K562 (cell line): ENCODE measurements at regions not wholly inside any gene's neighbourhood (a gene's known extent, or its start where the extent isn't known, plus 50 kb on each side); places are given as distances from the start of the nearest gene placed in this dataset.

Experiments
- ATAC-seq: fragments of 200-7000 bp; cut with Tn5 transposase; 3 replicates; pipeline ENCODE4 v1.9.1; 2020; ENCODE audit warnings: moderate library complexity
- BruUV-seq: library from RNA; stranded (reverse); fragments of 400-500 nt; replicated peaks from 2 replicates; lab custom pipeline; 2021; lab: Mats Ljungman, UMichigan
- CTCF ChIA-PET: fragments of 300-600 bp; formaldehyde crosslinking; extraction: SDS; loops from one replicate; lab custom pipeline; 2021; ENCODE audit warnings: low intra/inter-chr PET ratio; lab: Yijun Ruan, JAX
- POLR2A ChIA-PET: fragments of 300-600, 350-650 bp; sonication (Branson Sonifier 250); formaldehyde crosslinking; extraction: SDS; loops from one replicate; lab custom pipeline; 2021; ENCODE audit warnings: antibody characterized with exemption, inconsistent platforms; lab: Yijun Ruan, JAX
- DNase-seq, 4 experiments: peaks; one replicate each; pipeline versions ENCODE4 v3.0.0 to v3.0.0-alpha.2; 2011 to 2018; ENCODE audit warnings: low spot score in 3 of 4, mixed read lengths in 3 of 4; ENCODE audit errors: extremely low read depth in 1 of 4
- FAIRE-seq: peaks from 2 replicates; lab custom pipeline; 2011; peaks lifted over from hg19 to GRCh38; lab: Jason Lieb, UNC
- H2AFZ ChIP-seq: 2 replicates; pipeline ENCODE4 v1.6.0; 2011; ENCODE audit warnings: low read depth, low read length, control low read depth, inconsistent platforms
- H3K27ac ChIP-seq: fragments of 200-600 bp; 3 replicates; pipeline ENCODE4 v1.8.0; 2011; ENCODE audit warnings: low read depth, mild to moderate bottlenecking, control low read depth, inconsistent platforms, low read length, moderate library complexity, mixed read lengths; ENCODE audit errors: extremely low read depth
- H3K27me3 ChIP-seq, 2 experiments: fragments of 300-600 bp in 1 of 2; 2 replicates in 1 of 2; 3 replicates in 1 of 2; pipeline versions ENCODE4 v1.6.0 to v1.8.0; 2011; ENCODE audit warnings: inconsistent platforms in 2 of 2, low read length in 2 of 2, mild to moderate bottlenecking in 1 of 2, mixed read lengths in 1 of 2, moderate library complexity in 1 of 2; ENCODE audit not compliant: control insufficient read depth in 2 of 2, insufficient read depth in 2 of 2
- H3K36me3 ChIP-seq: fragments of 300-600 bp; 3 replicates; pipeline ENCODE4 v1.8.0; 2011; ENCODE audit warnings: mild to moderate bottlenecking, low read length, inconsistent platforms; ENCODE audit not compliant: control insufficient read depth, insufficient read depth
- H3K4me1 ChIP-seq, 2 experiments: fragments of 200-600 bp in 1 of 2; replicated peaks in 1 of 2; 2 replicates in 1 of 2; 3 replicates in 1 of 2; pipeline versions ENCODE4 v1.5.1 to v1.8.0; 2011; ENCODE audit warnings: inconsistent platforms in 2 of 2, low read length in 2 of 2, mild to moderate bottlenecking in 1 of 2, mixed read lengths in 1 of 2, moderate library complexity in 1 of 2; ENCODE audit not compliant: control insufficient read depth in 2 of 2, insufficient read depth in 2 of 2
- H3K4me2 ChIP-seq: 2 replicates; pipeline ENCODE4 v1.6.1; 2011; ENCODE audit warnings: low read length, control low read depth, inconsistent platforms, mixed read lengths; ENCODE audit not compliant: insufficient read depth
- H3K4me3 ChIP-seq: fragments of 200-600 bp; sonication (generic), shearing (Covaris generic); 2 replicates; pipeline ENCODE4 v1.5.1; 2016; ENCODE audit warnings: control low read depth, inconsistent platforms
- H3K79me2 ChIP-seq: fragments of 200-600 bp; 3 replicates; pipeline ENCODE4 v1.8.0; 2011; ENCODE audit warnings: low read length, inconsistent platforms; ENCODE audit not compliant: control insufficient read depth, insufficient read depth
- H3K9ac ChIP-seq, 2 experiments: 2 replicates each; pipeline versions ENCODE4 v1.6.0 to v1.6.1; 2011; ENCODE audit warnings: low read depth in 2 of 2, low read length in 2 of 2, control low read depth in 1 of 2, inconsistent platforms in 1 of 2, mild to moderate bottlenecking in 1 of 2, mixed read lengths in 1 of 2; ENCODE audit not compliant: insufficient read depth in 1 of 2
- H3K9me1 ChIP-seq: one replicate; pipeline ENCODE4 v1.6.0; 2011; ENCODE audit warnings: inconsistent platforms, mild to moderate bottlenecking, low read length, moderate library complexity; ENCODE audit not compliant: control insufficient read depth, insufficient read depth
- H3K9me3 ChIP-seq: replicated peaks from 2 replicates; pipeline ENCODE4 v1.5.1; 2011; ENCODE audit warnings: low read depth, low read length, inconsistent platforms; ENCODE audit not compliant: control insufficient read depth, insufficient read depth
- H4K20me1 ChIP-seq: replicated peaks from 2 replicates; pipeline ENCODE4 v1.6.1; 2011; ENCODE audit warnings: low read length, inconsistent platforms, mixed read lengths; ENCODE audit not compliant: control insufficient read depth, insufficient read depth
- CREB3L1 ChIP-seq: fragments of 450-650 bp; IDR thresholded peaks from 2 replicates; pipeline ENCODE4 v1.6.1; 2014; ENCODE audit warnings: low read depth, mild to moderate bottlenecking, moderate library complexity, borderline replicate concordance
- DACH1 ChIP-seq: fragments of 450-650 bp; IDR thresholded peaks from 2 replicates; pipeline ENCODE4 v1.6.1; 2018; ENCODE audit not compliant: partially characterized antibody
- ELF2 ChIP-seq: fragments of 250-450 bp; sonication (Bioruptor Pico); IDR thresholded peaks from 2 replicates; pipeline ENCODE4 v1.5.0; 2021; ENCODE audit warnings: mild to moderate bottlenecking
- ETV5 ChIP-seq: sonication (generic); formaldehyde crosslinking; IDR thresholded peaks from 2 replicates; pipeline ENCODE4 v1.4.0; 2020; ENCODE audit warnings: low read depth, mild to moderate bottlenecking, missing genetic modification reagents
- FIP1L1 ChIP-seq: fragments of 200-400 bp; formaldehyde crosslinking; IDR thresholded peaks from 2 replicates; pipeline ENCODE4 v1.6.1; 2018; ENCODE audit warnings: mild to moderate bottlenecking, low read depth, low read length; ENCODE audit not compliant: poor library complexity, severe bottlenecking
- MYNN ChIP-seq, 2 experiments: sonication (generic); formaldehyde crosslinking in 1 of 2; IDR thresholded peaks; 2 replicates each; pipeline versions ENCODE4 v1.5.0 to v1.6.1; 2016 to 2020; ENCODE audit warnings: antibody characterized with exemption in 1 of 2, missing genetic modification reagents in 1 of 2
- NFATC3 ChIP-seq: fragments of 450-650 bp; IDR thresholded peaks from 2 replicates; pipeline ENCODE4 v1.6.1; 2017; ENCODE audit warnings: mild to moderate bottlenecking
- NFYB ChIP-seq: IDR thresholded peaks from 2 replicates; pipeline ENCODE4 v1.6.1; 2011; ENCODE audit warnings: mild to moderate bottlenecking, moderate library complexity; ENCODE audit not compliant: insufficient read length; ENCODE audit errors: extremely low read depth
- RFX7 ChIP-seq: fragments of 250-450 bp; sonication (Bioruptor Pico); IDR thresholded peaks from 2 replicates; pipeline ENCODE4 v1.5.1; 2021; ENCODE audit warnings: mild to moderate bottlenecking
- RNF2 ChIP-seq: sonication (generic); IDR thresholded peaks from 2 replicates; pipeline ENCODE4 v1.6.1; 2016
- TAF15 ChIP-seq: fragments of 200-400 bp; formaldehyde crosslinking; IDR thresholded peaks from 2 replicates; pipeline ENCODE4 v1.6.1; 2017; ENCODE audit warnings: mild to moderate bottlenecking, low read depth, low read length, moderate library complexity
- ZFP1 ChIP-seq: fragments of 450-650 bp; formaldehyde crosslinking; IDR thresholded peaks from 2 replicates; pipeline ENCODE4 v1.4.0; 2020; ENCODE audit warnings: mild to moderate bottlenecking, mixed read lengths
- ZNF408 ChIP-seq: fragments of 250-450 bp; sonication (Bioruptor Pico); IDR thresholded peaks from 2 replicates; pipeline ENCODE4 v1.4.0; 2020; ENCODE audit warnings: low read depth, mild to moderate bottlenecking, moderate library complexity
- ZNF586 ChIP-seq: fragments of 450-650 bp; formaldehyde crosslinking; conservative IDR thresholded peaks from 2 replicates; pipeline ENCODE4 v1.4.0; 2020; ENCODE audit warnings: mild to moderate bottlenecking, moderate library complexity
- ZNF668 ChIP-seq: fragments of 250-450 bp; sonication (Bioruptor Pico); IDR thresholded peaks from 2 replicates; pipeline ENCODE4 v1.8.0; 2022; ENCODE audit warnings: mild to moderate bottlenecking, inconsistent platforms
- ZNF699 ChIP-seq: fragments of 250-450 bp; sonication (Bioruptor Pico); IDR thresholded peaks from 2 replicates; pipeline ENCODE4 v1.8.0; 2021; ENCODE audit warnings: mild to moderate bottlenecking, moderate library complexity; ENCODE audit not compliant: insufficient replicate concordance
- WGBS: fragments of 100-300 bp; shearing (Covaris generic); methylation state at CpG from one replicate; pipeline ENCODE4 v1.1.6; 2016; ENCODE audit warnings: low coverage, mixed read lengths; ENCODE audit not compliant: insufficient coverage; ENCODE audit errors: missing lambda C conversion rate; 5-methylcytosine and 5-hydroxymethylcytosine counted together
- in situ Hi-C: fragments of 300-500 bp; cut with MboI; formaldehyde crosslinking; loops from 4 replicates; pipeline ENCODE4 v1.15.0; 2018; ENCODE audit warnings: inconsistent platforms, mixed read lengths
- intact Hi-C: fragments of 100-400 bp; cut with micrococcal nuclease; formaldehyde crosslinking; loops from 2 replicates; pipeline ENCODE4 v1.14.2; 2022

DNA sequence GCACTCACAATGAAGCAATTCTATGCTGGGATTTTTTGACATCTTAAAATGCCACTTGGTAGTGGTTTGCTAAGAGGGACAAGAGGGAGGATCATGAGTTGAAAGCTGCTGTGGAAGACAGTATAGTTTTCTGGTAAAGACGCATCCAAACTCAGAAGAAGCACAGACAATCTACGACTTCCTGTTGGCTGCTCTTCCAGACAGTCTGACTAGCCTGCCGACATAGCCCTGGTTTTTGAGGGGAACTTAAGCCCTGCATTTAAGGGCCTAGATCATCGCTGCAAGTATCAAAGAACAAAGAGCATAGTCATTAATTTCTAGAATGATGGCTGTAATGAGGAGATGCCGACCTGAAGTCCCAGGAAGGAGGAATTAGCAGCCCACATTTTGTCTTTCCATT, 99.9 kb upstream of the IKZF1 start:
- Histone ChIP-seq H3K9me3 (no peaks in the 10 kb centered on the region), H4K20me1 (no peaks in the 10 kb centered on the region), H3K4me1 (peaks cover 0 to 5% of the 10 kb centered on the region in 2 experiments; a peak in 3 of 5 replicates), H3K79me2 (no peaks in the 10 kb centered on the region), H3K36me3 (no peaks in the 10 kb centered on the region), H3K9ac (no peak overlapping the region), H3K27me3 (no peaks in the 10 kb centered on the region), H3K27ac (no peak overlapping the region), H3K4me2 (no peak overlapping the region), H2AFZ (no peak overlapping the region), H3K4me3 (no peak overlapping the region), H3K9me1 (no peaks in the 10 kb centered on the region)
- DNase-seq (no peak), ATAC-seq (no peak), FAIRE-seq (no peak)
- no TSS peak for BruUV-seq
- intact Hi-C loops (loop anchor here (2.0 kb wide), 1 partner anchor 102 kb away; no protein-coding TSS in a partner anchor), in situ Hi-C loops (loop anchor here (5.0 kb wide), 1 partner anchor 158 kb away; no protein-coding TSS in a partner anchor)
- TF ChIP-seq NFYB (no peak), ZNF408 (CRISPR knock-in tag) (no peak), ZNF699 (CRISPR knock-in tag) (no peak), ZFP1 (CRISPR knock-in tag) (no peak), ELF2 (CRISPR knock-in tag) (no peak), MYNN (IDR thresholded peaks at IDR 0.05) (no peak), MYNN (CRISPR knock-in tag; IDR thresholded peaks at IDR 0.05) (no peak), FIP1L1 (no peak), ETV5 (CRISPR knock-in tag) (no peak), RFX7 (CRISPR knock-in tag) (no peak), RNF2 (no peak), NFATC3 (no peak), CREB3L1 (no peak), ZNF668 (CRISPR knock-in tag) (no peak), TAF15 (no peak), ZNF586 (CRISPR knock-in tag) (no peak), DACH1 (no peak)
- POLR2A ChIA-PET: no interaction called here
- CTCF ChIA-PET: interaction anchor here (0.6 to 5.5 kb wide), 3 partner anchors 164 to 213 kb away, joined by 4 to 62 read pairs (median 12); no protein-coding TSS in a partner anchor
- 48% methylated on average over 5 of the region's 5 CpGs for WGBS
